GM19467 (cell line): ENCODE measurements at regions not wholly inside any gene's neighbourhood (a gene's known extent, or its start where the extent isn't known, plus 50 kb on each side); places are given as distances from the start of the nearest gene placed in this dataset.
"Not testable (repeated sequence)": the region's sequence is repeated elsewhere in the genome, so short reads cannot be mapped to it uniquely, and the experiment has no call there.

Source experiments
- ATAC-seq: cut with Tn5 transposase; IDR thresholded peaks from one replicate; pipeline ENCODE4 v1.9.1; 2021; ENCODE audit warnings: mild to moderate bottlenecking, moderate library complexity; ENCODE audit not compliant: unreplicated experiment

- ATAC-seq = not testable (repeated sequence)
Measured at GRCh38 chr16:60605652-60606051, 1430.6 kb downstream of the CDH8 start.

DNA sequence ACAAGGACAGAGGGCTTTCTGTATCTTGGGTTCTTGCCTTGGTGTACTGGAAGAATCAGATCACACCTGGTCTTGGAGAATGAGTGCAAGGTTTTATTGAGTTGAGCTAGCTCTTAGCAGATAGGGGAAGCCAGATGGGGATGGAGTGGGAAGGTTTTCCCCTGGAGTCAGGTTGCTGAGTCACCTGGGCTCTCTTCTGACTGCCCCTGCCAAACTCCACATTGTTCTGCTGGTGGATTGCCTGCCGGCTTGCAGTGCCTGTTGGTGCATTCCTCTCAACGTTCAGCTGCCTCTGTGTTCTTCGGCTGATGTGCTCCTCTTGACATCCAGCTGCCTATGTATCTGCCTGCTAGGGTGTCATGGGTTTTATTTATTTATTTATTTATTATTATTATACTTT, 1431.1 kb downstream of the CDH8 start:
- no peak for ATAC-seq

DNA sequence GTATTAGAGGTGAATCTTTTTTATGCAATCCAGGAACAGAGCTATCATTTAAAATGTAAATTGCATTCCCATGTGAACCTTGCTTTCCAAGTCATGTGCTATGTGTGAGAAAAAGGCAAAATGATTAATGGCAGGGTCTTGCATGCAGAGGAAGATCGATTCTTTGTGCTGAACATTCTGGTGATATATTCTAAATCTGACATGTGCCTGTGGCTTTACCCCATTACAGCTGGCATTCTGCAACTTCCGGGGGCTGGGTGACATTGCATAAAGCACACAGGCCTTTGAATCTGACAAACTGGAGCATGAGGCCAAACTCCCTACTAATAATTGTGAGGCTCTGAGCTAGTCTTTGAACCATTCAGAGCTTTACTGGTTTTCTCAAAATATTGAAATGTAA, 1449.7 kb downstream of the CDH8 start:
- no peak for ATAC-seq

DNA sequence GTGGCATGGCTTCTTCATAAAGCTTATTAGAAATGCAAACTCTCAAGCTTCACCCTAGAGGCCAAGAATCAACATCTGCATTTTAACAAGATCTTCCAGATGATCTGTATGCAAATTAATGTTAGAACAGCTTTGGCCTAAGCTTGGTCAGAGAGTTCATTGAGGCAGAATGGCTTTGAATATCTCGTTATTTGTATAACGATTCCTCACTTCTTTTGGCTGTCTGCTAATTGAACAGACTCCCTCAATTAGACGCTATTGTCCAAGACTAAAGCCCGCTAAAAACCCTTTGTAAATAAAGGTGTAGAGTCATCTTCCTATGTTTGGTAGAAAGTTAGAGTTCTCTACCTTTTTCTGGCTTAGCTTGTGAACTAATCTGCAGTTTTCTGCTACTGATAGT, 1453.7 kb downstream of the CDH8 start:
- ATAC-seq = no peak

GRCh38 chr16:60566901-60567300, 1469.3 kb downstream of the CDH8 start:
- no peak for ATAC-seq

DNA sequence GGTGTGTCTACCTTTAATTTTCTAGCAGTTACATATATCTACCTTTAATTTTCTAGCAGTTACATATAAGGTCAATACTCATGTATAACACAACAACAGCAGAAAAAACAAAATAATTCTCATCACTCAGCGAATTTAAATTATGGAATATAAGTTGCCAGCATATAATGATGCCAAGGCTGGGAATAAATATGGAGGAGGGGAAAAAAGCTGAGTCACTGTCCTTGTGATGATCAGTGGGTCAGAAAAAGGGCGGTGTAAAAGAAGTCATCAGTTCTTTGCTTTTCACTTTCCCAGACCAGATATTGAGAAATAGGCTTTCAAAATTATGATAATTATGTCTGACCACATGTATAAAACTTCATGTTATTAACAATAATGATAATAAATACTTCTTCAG, 1471.7 kb downstream of the CDH8 start:
- no peak for ATAC-seq

DNA sequence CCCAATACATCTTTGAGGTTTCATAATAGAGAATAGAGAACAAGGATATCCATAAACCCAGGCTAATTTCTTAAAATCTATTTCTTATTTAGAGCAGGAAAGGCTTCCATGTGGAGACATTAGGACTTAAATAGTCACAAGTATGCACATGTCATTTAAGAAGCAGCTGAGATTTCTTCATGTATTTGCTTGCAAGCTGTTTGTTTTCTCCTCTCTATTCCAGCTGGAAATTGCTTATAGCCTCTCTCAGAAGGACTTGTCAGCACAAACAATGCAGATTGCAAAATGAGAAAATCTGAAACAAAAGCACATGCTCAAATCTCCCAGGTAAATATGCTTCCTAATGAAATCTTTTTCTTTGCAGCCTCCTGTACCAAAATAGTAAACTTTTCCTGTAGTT, 1473.1 kb downstream of the CDH8 start:
- ATAC-seq = no peak

GRCh38 chr16:60558936-60559335, 1477.3 kb downstream of the CDH8 start:
- ATAC-seq = no peak

- no peak for ATAC-seq
Measured at GRCh38 chr16:60553090-60553757, 1483.0 kb downstream of the CDH8 start.

DNA sequence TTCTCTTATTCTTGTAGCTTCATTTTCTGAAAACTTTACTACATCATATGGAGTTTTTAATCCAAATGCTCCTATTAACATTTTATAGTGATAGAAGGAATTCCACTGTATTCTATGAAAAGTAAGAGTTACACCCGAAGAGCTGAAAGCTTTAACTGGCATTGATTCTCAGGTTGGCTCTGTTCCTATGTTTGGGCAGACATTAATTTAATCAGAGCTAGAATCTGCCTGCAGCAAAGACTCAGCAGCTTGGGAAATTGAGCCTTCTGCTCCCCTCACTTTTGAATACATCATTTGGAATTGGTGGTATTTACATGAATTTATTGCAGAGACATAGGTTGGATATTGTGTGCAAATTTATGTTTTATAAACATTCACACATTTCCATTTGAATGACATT, 1494.7 kb downstream of the CDH8 start:
- no peak for ATAC-seq

GRCh38 chr16:60510941-60511340, 1525.3 kb downstream of the CDH8 start:
- ATAC-seq = no peak

- ATAC-seq = no peak
Measured at GRCh38 chr16:60510208-60510607, 1526.0 kb downstream of the CDH8 start.

DNA sequence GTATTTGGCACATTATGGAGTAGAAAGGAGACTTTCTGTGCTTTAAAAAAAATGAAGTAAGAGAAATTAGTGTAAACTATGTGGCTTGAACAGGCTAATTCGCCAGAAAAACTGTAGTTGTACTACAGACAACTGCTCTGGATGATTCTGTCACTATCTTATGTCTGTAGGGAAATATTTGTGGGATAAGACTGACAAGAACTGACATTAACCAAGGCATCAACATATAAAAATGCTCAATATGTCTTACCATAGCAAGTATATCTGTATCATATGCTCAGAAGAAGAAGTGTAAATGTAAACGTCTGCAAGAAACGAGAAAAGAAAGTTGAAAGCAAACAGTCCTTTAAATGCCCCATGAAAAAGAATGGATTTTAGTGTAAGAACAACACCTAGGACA, 1545.0 kb downstream of the CDH8 start:
- ATAC-seq = no peak

GRCh38 chr16:60485872-60486489, 1550.3 kb downstream of the CDH8 start:
- no peak for ATAC-seq

GRCh38 chr16:60484901-60485300, 1551.3 kb downstream of the CDH8 start:
- ATAC-seq = no peak

DNA sequence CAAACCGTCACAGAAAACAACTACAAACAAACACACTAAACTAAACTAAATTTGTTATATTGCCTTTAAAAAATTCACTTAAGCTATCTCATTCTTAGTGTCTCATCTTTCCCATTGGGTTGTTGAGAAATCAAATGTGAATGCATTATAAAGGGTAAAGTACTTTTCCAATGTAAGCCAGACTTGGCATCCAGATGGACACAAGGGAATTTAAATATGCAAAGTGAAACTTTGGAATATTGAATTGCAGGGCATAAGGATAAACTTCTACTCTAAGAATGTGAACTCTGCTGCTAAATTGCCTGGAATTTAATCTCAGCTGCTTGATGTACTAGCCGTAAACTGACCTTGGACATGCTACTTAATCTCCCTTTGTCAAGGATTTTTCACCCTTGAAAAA, 1554.6 kb downstream of the CDH8 start:
- ATAC-seq = no peak

- no peak for ATAC-seq
Measured at GRCh38 chr16:60478810-60479209, 1557.4 kb downstream of the CDH8 start.

DNA sequence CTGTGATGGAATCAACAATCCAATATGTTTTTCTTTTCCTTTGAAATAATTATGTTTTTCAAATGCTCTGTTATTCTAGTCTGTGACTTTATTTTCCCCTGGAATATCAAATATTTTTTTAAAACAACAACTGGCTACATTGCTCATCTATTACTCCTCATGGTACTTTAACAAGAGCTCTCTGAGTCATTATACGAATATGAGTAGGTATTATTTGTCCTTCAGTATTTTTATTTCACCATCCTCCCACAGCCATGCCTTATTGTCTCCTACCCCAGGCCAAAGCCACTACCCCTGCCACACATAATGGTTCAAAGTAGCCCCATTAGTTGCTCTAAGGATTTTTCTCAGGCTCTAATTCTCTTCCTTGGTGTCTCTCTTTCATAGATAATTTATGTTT, 1572.3 kb downstream of the CDH8 start:
- ATAC-seq = no peak

GRCh38 chr16:60459463-60459862, 1576.8 kb downstream of the CDH8 start:
- ATAC-seq = no peak

- no peak for ATAC-seq
Measured at GRCh38 chr16:60458255-60458654, 1578.0 kb downstream of the CDH8 start.

DNA sequence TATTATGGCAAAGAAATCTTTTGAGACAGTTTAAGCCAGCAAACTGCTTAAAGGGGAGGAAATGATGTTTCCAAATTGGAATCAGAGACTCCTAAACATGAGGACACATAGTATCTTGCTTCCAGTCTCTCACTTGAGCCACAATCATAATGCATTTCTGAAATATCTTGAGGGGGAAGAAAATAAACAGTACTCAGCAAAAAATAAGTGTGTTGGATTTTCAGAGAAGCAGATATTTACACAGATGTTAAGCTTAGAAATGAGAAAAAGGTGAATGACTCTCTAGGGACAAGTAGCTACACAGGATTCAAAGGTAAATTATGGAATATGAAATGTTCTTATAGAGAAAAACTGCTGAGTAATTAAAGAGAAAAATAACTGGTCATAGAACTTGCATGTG, 1583.6 kb downstream of the CDH8 start:
- no peak for ATAC-seq

GRCh38 chr16:60438894-60439293, 1597.3 kb downstream of the CDH8 start:
- no peak for ATAC-seq

GRCh38 chr16:60432472-60432871, 1603.8 kb downstream of the CDH8 start:
- ATAC-seq = no peak
